ENCODE measurements at regions not wholly inside any gene's neighbourhood (a gene's known extent, or its start where the extent isn't known, plus 50 kb on each side); places are given as distances from the start of the nearest gene placed in this dataset.
"Not testable (repeated sequence)": the region's sequence is repeated elsewhere in the genome, so short reads cannot be mapped to it uniquely, and the experiment has no call there.

DNA sequence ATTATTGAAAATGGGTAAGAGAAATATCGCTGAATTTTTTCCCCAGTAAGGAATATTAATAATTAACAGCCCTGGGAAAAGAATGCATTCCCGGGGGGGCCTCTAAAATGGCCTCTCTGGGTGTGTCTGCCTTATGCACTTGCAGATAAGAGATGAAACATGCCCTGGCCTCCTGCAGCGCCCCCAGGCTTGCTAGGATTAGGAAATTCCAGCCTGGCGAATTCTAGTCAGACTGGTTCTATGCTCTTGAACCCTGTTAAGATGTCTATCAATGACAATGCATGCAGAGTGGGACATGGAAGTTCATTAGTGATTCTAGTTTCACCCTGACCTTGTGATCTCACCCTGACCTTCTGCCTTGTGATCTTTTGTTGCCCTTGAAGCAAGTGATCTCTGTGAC is 163.6 kb upstream of the CCNH start:
- DNase-seq (ENCODE audit: low read depth, low spot score); in situ Hi-C loops (cut with HindIII; ENCODE audit: low pct_unique_long_range_greater_than_20kb, low sequenced_read_pairs): not testable (repeated sequence)

DNA sequence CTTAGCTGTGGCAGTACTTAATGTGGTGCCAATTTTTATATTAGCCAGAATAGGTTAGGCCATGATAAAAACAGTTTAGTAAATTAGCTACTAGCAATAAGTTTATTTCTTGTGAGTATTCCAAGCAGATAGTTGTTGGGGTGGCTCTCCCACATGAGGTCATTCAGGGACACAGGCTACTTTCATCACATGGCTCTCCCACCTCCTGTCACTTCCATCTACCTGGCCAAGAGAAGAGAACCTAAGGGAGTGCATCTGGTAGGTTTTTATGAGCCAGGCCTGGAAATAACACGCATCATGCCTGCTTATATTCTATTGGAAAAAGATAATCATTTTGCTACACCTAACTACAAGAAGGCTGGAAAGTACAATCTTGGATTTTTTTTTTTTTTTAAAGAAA is 161.4 kb upstream of the CCNH start:
- DNase-seq (ENCODE audit: low read depth, low spot score): no peak
- in situ Hi-C loops (cut with HindIII; ENCODE audit: low pct_unique_long_range_greater_than_20kb, low sequenced_read_pairs): no loop called here

DNA sequence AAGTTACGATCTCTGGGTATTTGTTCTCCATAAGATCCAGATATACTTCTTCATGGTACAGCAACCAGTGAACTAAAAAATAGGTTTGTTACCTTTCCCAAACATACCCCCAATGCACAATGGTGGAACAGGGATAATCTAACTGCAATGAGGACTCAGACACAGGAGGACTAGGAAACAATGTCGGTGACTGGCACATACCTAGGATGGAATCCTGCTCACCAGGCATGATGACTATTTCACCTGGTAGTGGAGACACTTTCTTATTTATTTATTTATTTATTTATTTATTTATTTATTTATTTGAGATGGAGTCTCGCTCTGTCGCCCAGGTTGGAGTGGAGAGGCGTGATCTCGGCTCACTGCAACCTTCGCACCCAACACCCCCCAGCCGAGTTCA is 159.9 kb upstream of the CCNH start:
- no peak for DNase-seq (ENCODE audit: low read depth, low spot score)
- in situ Hi-C loops (cut with HindIII; ENCODE audit: low pct_unique_long_range_greater_than_20kb, low sequenced_read_pairs): no loop called here

DNA sequence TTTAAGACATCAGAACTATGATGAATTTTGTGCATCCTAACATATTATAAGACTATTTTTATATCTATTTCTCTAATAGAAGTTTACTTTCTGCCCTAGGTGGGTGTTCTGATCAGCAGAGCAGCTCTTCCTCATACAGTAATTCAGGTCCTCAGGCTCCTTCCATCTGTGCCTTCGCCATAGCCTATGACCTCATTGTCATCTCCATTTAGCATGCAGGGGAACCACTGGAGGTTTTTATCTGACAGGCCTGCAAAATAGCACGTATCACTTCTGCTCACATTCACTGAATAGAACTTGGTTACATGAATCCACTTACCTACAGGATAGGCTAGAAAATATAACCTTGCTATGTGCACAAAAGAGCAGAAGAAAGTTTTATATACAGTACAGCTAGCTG is 159.4 kb upstream of the CCNH start:
- in situ Hi-C loops (cut with HindIII; ENCODE audit: low pct_unique_long_range_greater_than_20kb, low sequenced_read_pairs): no loop called here
- no peak for DNase-seq (ENCODE audit: low read depth, low spot score)

DNA sequence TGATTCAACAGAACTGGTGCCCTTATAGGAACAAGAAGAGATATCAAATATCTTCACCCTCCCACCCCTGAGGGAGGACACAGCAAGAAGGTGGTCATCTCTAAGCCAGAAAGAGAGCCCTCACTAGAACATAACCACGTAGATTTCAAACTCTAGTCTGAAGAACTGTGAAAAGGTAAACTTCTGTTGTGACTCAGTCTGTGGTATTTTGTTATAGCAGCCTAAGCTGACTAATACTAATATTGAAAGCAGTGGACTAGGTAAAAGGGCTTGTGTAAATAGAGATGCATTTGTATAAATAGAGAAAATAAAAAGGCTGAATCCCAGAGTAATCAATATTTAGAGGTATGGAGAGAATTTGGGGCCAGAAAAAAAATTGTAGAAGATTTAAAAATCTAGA is 157.6 kb upstream of the CCNH start:
- in situ Hi-C loops (cut with HindIII; ENCODE audit: low pct_unique_long_range_greater_than_20kb, low sequenced_read_pairs): no loop called here
- no peak for DNase-seq (ENCODE audit: low read depth, low spot score)

DNA sequence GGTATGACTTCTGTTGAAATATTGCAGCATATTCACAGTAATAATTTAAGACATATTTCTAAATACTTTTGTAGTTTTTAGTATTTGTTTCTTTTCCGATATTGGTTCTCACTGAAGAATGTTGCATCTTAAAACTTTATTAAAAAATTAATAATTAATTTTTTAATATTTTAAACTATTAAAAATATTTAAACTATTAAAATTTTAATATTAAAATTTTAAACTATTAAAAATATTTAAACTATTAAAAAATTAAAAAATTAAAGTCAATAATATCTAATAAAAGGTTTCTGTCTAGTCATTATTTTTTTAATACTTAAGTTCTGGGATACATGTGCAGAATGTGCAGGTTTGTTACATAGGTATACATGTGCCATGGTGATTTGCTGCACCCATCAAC is 149.3 kb upstream of the CCNH start:
- DNase-seq (ENCODE audit: low read depth, low spot score): no peak
- in situ Hi-C loops (cut with HindIII; ENCODE audit: low pct_unique_long_range_greater_than_20kb, low sequenced_read_pairs): no loop called here

DNA sequence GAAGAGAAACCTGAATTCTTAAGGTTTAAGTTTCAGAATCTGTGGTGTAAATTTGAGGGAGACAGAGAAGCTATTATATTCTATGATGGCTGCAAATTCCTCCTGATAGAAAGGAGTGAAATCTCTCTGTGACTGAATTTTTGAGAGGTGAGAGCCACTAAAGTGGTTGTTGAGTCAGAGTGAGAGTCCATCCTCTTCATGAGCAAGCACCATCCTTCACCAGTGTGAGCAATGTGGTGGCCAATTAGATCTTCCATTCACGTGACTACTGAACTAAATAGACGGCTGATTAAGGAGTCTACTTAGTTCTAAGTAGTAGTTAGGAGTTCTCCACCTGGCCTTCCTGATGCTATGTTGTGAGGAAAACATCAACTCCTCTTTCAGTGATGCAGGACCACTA is 147.8 kb upstream of the CCNH start:
- in situ Hi-C loops (cut with HindIII; ENCODE audit: low pct_unique_long_range_greater_than_20kb, low sequenced_read_pairs): no loop called here
- DNase-seq (ENCODE audit: low read depth, low spot score): no peak

DNA sequence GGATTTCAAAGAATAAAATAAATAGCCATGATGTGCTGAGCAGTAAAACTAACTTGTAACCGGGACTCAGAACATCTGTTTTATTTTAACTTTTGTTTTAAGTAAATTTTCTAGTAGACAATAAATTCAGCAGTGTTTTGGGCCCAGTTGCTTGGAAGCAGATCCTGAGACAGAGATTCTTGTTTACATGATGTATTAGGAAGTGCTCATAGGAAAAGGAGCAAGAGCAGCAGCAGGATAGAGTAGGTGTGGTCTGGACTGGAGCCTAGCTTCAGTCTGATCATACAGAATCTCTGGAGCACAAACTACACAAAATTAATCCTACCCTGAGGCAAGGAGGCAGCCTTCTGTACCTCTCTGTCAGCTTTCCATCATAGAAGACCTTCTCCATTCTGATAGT is 139.2 kb upstream of the CCNH start:
- in situ Hi-C loops (cut with HindIII; ENCODE audit: low pct_unique_long_range_greater_than_20kb, low sequenced_read_pairs): no loop called here
- no peak for DNase-seq (ENCODE audit: low read depth, low spot score)

DNA sequence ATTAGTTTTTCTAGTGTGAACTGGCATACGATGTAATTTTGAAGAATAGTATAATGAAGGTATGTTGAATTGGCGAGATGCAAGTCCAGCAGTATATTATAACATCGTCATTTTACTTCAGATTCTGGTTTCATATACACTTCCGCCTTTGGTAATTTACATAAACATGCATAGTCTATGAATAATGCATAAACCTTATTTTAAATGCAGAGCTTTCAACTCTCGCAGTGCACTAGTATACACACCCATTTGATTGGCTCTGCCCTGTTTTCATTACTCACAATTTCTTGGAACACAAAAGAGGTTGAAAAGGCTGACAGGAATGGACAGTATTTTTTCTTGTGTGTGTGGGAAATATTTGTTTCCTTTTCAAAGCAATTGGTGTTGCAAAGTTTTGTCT is 128.9 kb upstream of the CCNH start:
- in situ Hi-C loops (cut with HindIII; ENCODE audit: low pct_unique_long_range_greater_than_20kb, low sequenced_read_pairs): no loop called here
- peak; percentile 26 for DNase-seq (ENCODE audit: low read depth, low spot score)

DNA sequence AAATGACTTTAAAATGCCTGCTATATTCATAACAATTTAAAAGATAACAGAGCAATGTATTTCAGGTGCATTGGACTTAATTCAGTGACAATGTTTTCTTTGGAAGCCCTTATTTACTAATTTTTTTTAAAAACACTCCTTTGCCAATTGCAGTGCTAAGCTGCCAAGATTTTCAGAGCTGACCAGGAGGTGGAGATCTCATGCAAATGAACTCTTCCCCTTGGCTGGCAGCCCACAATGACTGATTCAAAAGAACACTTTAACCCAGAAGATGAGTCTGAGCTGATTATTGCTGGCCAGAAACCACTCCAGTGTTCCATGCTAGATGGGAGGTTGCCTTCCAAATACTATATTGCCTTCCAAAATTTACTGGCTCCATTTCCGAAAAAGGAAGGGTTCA is 128.3 kb upstream of the CCNH start:
- DNase-seq (ENCODE audit: low read depth, low spot score): peak; percentile 80
- in situ Hi-C loops (cut with HindIII; ENCODE audit: low pct_unique_long_range_greater_than_20kb, low sequenced_read_pairs): no loop called here

DNA sequence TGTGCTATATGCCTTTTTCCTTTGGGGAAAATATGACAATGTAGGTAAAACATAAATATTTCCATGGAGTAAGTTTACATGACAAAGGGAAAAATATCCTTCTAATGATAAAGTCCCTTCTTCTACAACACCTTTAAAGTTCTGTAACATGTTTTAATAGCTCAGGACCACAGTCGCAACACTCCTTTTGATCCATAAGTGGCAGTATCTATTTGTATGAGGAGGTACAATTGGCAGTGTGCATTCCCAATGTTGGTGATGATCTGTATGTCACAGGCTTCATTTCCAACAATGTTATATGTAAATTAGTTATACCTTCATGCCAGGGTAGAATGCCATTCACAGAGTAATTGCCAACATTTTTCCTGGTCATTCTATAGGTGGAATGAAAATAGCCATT is 127.1 kb upstream of the CCNH start:
- in situ Hi-C loops (cut with HindIII; ENCODE audit: low pct_unique_long_range_greater_than_20kb, low sequenced_read_pairs): no loop called here
- DNase-seq (ENCODE audit: low read depth, low spot score): peak; percentile 10

DNA sequence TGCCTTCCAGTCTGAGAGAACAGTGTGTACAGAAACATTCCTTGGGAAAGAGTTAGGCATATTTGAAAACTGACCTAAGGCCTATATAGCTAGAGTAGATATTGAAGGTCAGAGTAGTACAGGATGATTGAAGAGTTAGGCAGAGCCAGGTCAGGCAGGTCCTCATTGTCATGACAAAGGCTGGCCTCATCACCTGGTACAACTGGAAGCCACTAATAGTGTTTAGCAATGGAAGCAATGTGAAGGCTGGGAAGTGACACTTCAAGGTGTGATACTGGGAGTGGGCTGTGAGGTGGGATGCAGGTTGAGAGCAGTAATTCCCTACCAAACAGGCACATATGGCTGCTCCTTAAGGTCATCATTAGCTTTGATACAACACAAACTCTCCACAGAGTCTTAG is 123.6 kb upstream of the CCNH start:
- no peak for DNase-seq (ENCODE audit: low read depth, low spot score)
- in situ Hi-C loops (cut with HindIII; ENCODE audit: low pct_unique_long_range_greater_than_20kb, low sequenced_read_pairs): no loop called here

DNA sequence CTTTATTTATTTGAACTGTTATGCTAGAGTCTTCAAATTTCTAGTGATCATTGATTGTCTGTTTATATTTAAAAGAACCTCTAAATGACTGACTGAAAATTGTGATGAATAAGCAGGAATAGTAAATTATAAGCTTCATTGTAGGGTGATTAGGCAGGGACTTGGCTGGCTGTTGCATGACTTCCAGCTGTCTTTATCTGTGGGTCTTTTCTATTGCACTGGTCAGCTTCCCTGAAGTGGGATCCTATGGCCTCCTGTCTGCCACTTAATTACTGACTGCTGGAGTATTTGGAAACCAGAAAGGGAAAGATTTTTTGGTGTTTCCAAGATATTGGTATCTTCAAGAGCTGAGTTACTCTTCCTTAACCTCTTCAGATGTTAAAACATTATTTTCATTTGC is 123.0 kb upstream of the CCNH start:
- in situ Hi-C loops (cut with HindIII; ENCODE audit: low pct_unique_long_range_greater_than_20kb, low sequenced_read_pairs): no loop called here
- no peak for DNase-seq (ENCODE audit: low read depth, low spot score)

DNA sequence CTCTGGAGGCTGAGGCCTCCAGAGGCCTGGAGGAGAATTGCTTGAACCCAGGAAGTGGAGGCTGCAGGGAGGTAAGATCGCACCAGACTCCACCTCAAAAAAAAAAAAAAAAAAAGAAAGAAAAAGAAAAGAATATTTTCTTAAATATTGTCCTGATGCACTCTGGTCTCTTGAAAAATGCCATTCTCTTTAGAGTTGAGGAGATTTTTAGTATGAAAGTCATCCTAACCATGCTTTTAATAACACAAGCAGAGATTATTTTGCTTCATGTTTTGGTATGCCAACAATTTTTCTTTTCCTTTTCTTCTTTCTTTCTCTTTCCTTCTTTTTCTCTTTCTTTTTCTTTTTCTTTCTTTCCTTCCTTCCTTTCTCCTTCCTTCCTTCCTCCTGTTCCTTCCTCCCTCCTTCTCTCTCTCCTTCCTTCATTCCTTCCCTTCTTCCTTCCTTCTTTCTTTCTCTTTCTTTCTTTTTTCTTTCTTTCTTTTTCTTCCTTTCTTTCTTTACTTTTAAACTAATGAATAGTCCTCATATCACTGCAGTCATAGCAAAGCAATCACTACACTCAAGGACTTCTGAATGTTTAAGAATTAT is 116.9 kb upstream of the CCNH start:
- no peak for DNase-seq (ENCODE audit: low read depth, low spot score)
- in situ Hi-C loops (cut with HindIII; ENCODE audit: low pct_unique_long_range_greater_than_20kb, low sequenced_read_pairs): no loop called here

DNA sequence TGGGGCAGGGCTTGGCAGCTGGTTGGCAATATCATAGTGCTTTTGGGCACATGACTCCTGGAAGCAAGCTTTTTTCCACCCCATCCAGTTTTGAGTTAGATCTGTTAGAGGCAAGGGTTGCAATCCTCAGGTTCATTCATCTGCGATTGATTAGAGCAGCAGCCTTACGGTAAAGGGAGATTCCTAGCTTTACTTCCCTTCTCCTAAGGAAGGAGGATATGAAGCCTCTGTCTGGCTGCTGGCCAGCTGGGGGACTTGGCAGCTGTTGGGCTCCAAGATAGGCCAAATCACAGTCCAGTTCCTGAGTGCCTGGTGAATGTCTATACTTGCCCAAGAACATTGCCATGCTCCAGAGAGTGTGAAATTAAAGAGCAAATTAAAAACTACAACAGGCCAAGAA is 113.4 kb upstream of the CCNH start:
- no peak for DNase-seq (ENCODE audit: low read depth, low spot score)
- in situ Hi-C loops (cut with HindIII; ENCODE audit: low pct_unique_long_range_greater_than_20kb, low sequenced_read_pairs): no loop called here

DNA sequence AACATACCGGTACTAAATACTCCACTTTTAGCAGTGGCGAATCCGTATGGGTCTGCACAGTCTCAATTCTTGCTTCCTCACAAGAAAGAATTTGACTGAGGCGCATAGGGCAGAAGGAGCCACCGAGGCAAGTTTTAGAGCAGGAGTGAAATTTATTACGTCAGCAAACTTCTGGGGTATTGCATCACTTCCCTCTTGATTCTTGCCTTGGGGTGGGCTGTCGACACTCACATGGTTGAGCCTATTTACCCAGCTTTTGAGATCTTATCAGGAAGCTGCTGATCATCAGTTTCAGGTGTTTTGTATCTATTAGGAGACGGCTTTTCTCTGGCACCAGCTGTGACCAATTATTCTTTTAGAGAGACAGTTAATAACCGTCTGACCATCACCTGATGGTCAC is 111.5 kb upstream of the CCNH start:
- DNase-seq (ENCODE audit: low read depth, low spot score): peak; percentile 4
- in situ Hi-C loops (cut with HindIII; ENCODE audit: low pct_unique_long_range_greater_than_20kb, low sequenced_read_pairs): no loop called here

DNA sequence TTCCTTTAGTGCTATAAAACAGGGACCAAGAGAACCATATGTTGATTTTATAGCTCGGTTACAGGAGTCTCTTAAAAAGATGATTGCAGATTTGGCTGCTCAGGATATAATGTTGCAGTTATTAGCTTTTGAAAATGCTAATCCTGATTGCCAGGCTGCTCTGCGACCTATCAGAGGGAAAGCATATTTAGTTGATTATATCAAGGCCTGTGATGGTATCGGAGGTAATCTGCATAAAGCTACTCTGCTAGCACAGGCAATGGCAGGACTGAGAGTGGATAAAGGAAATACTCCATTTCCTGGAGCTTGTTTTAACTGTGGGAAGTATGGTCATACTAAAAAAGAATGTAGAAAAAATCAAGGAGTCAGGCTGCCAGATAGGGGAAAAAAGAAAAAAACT is 99.0 kb upstream of the CCNH start:
- in situ Hi-C loops (cut with HindIII; ENCODE audit: low pct_unique_long_range_greater_than_20kb, low sequenced_read_pairs); DNase-seq (ENCODE audit: low read depth, low spot score): not testable (repeated sequence)

DNA sequence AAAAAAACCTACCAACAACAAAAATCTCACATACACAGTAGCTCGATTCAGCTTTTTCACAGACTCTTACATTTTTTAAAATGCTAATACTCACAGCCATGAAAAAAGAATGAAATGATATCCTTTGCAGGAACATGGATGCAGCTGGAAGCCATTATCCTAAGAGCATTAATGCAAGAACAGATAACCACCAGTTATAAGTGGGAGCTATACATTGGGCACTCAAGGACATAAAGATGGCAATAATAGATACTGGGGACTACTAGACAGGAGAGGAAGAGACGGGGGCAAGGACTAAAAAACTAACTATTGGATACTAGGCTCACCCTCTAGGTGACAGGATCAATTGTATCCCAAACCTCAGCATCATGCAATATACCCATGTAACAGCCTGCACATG is 90.3 kb upstream of the CCNH start:
- no peak for DNase-seq (ENCODE audit: low read depth, low spot score)
- in situ Hi-C loops (cut with HindIII; ENCODE audit: low pct_unique_long_range_greater_than_20kb, low sequenced_read_pairs): no loop called here

DNA sequence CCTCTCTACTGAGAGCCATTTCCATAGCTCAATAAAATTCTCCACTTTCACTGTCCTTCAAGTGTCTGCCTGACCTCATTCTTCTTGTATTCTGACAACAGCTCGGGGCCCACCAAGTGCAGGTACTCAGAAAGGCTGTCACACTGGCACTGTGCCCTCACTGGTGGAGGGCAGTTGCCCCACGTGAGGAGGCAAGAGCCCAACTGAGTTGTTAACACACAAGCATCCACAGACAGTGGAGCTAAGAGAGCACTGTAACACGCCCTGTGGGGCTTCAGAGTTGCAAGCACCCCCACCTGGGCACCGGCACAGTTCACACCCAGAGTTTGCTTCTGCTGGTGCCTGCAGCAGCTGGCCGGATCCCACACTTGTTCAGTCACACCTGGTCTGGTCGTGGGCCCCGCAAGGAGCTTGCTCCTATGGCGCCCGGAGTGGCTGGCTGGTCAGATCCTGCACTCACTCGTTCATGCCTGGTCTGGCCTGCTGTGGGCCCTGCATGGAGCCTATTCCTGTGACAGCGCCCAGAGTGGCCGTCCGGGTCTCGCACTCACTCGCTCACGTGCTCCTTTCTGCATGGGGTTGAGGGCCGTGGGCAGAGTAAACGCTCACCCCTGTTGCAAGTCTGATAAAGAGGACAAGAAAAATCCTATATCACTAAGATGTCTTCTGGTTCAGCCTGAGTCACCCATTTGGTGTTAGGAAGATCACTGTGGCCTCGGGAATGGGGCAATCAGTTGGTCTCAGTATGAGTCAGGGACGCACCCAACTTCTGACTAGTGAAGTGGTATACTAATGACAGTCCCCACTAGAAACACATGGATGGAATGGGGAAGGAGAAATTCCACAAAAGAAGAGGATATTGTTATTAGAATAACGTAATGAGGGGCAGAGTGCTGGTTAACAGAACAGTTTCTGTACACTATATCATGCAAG is 87.0 kb upstream of the CCNH start:
- in situ Hi-C loops (cut with HindIII; ENCODE audit: low pct_unique_long_range_greater_than_20kb, low sequenced_read_pairs): no loop called here
- DNase-seq (ENCODE audit: low read depth, low spot score): no peak

Measured in SK-MEL-5 (cell line).